Posterior cingulate gyrus (tissue), 11 donors: ENCODE measurements at regions not wholly inside any gene's neighbourhood (a gene's known extent, or its start where the extent isn't known, plus 50 kb on each side); places are given as distances from the start of the nearest gene placed in this dataset.

ENCODE experiments used
- DNase-seq, 10 donors: peaks; one replicate each; pipeline versions ENCODE4 v3.0.0 to v3.0.0-alpha.2; 2020 to 2021; ENCODE audit warnings: mixed read lengths in 3 of 10
- intact Hi-C: fragments of 100-400 bp; cut with DNase I; formaldehyde crosslinking; loops from one replicate; pipeline ENCODE4 v1.15.1; 2023

DNA sequence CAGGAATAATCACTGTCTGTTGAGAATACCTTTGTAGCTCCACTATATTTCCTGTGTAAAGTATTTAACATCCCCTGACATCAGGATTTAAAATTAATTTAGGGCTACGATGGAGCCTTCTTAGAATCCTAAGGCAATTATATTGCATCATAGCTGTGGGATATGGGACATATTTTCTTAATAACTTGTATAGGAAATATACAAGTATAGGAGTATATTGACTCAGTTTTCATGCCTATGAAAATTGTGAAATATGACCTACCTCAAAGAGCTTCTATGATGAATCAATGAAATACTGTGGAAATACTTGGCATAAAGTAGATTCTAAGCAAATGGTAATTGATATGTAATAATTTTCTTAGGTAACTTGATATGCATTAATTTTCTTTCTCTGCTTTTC lies 221.0 kb upstream of the KLF4 start:
- intact Hi-C loops, result no loop called here
- DNase-seq, result no peak

DNA sequence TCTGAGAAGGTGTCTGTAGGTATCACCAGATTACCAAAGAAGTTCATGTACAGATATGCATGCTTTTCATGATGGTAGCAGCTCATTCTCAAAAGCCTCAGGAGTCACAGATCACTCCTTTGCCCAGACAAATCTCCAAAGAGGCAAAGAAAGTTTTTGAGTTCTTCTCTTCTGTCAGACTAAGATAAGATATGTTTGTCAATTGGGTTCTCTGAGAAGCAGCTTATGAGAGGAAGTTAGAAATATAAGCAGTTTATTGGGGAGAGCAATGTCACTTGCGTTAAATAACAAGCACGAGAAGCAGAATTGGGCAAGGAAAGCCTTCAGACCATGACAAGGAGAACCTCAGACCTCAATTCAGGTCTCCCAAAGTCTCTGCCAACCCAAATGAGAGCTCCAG lies 219.2 kb upstream of the KLF4 start:
- intact Hi-C loops, result no loop called here
- no peak for DNase-seq

DNA sequence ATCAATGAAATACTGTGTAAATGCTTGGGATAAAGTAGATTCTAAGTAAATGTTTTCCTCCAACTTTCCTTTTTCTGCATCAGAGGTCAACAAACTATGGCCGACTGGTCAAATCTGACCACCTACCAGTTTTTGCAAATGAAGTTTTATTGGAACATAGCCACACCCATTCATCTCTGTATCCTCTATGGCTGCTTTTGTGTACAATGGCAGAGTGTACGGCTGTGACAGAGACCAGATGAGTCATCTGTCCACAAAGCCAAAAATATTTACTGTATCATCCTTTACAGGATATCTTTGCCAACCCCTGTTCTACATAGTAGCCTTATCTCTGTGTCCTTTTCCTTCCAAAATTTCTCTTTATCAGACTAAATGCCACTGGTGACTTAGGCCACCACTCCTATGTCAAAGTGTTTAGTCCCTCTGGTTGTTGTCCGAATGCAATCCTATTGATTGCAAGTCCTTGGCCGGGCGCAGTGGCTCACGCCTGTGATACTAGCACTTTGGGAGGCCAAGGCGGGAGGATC lies 218.4 kb upstream of the KLF4 start:
- DNase-seq, result no peak
- intact Hi-C loops, result no loop called here

DNA sequence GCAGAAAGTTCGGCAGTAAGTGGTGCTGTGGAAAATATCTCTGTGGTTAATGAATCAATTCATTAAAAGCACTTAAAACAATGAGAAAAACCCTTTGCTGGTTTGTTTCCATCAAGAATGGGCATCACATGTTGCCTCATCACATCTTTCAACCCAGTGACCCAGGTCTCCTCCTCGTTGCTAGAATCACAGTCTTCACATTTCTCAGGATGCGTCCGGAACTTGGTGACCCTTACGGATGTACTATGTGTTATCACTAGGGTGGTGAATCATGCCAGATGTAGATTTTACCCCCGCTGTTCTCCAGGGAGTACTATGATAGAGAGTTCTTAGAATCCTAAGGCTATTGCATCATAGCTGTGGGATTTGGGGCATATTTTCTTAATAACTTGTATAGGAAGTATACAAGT lies 217.9 kb upstream of the KLF4 start:
- intact Hi-C loops, result no loop called here
- DNase-seq, result no peak

DNA sequence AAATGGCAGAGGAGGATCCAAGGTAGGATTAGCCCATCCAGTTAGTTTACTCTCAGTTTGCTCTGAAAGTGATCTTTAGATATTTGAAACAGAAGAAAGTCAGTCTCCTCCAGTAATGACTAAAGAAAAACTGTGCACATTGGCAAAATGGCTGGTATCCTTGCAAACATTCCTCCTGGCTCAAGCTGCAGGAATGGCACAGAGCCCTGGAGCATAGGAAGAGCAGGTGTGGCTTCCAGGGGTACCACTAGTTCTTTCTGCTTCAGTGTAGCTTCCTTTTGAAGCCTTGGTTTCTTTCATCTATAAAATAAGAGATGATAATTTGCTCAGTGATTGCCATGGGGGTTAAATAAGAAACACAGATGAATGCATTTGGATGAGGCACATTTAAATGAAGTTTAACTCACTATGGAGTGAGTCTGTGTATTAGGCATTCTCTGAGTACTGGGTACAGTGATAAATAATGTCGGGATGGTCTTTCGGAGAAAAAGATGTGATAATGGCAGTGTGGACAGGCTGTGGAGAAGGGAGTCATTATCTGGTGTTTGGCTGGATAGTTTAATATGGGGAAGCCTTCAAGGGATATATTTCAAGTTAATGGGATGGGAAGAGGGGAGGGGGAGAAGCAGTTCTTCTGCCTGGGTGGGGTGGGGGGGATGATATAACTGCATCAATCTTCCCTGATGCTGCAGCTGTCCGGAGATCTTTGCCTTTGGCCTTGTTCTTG lies 217.3 kb upstream of the KLF4 start:
- intact Hi-C loops, result no loop called here
- no peak for DNase-seq

DNA sequence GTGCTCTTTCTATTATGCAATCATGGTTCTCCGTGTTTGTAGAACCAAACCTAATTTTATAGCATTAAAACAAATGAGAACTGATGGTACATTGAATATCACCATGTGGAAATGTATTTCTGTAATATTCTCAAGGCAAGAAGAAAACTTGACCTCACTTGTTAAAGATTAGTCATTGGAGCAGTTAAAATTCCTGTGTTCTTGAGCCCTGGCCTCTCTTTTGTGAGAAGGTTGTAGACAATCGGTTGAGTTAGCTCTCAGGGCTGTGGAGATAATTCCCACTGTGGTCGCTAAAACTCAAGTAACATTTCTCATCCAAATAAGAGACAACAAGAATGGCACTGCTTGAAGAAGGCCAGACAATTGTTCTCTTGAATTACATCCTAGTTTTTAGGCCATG lies 216.0 kb upstream of the KLF4 start:
- DNase-seq, result no peak
- intact Hi-C loops, result no loop called here

DNA sequence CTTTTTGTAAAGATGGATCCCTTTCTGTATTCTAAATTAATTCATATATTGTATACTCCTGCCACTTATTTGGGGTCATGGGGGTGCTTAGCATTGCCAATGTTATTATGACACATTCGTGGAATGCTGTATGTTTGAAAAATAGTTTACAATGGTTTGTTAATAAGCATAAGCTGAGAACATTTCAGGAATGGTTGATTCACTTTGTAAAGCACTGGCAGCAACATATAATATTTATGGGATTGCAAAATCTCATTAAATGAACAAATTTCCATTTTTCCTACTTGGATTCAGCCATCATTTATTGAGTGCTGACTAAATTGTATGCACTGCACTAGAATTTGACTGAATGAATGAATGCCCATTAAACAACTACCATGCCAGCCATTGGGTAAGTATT lies 215.2 kb upstream of the KLF4 start:
- intact Hi-C loops, result no loop called here

DNA sequence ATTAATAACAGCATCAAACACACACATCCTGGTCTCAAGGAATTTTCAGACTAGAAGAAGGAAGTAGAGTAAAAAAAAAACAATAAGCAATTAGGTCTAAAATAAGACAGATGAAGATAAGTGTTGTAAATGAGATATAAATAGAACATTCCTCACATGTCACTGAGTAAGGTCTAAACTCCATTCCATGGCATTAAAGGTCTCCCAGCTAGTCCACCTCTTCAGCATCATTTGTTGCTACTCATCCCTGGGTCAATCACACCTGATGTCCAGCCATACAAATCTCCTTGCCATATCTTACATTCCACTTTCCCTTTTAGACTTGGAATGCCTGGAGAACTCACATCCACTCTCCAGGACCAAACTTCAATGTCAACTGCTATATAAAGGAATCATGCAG lies 214.1 kb upstream of the KLF4 start:
- no peak for DNase-seq
- intact Hi-C loops, result no loop called here

More for the DNA sequence above, 215.2 kb upstream of the KLF4 start:
- DNase-seq, result no peak

DNA sequence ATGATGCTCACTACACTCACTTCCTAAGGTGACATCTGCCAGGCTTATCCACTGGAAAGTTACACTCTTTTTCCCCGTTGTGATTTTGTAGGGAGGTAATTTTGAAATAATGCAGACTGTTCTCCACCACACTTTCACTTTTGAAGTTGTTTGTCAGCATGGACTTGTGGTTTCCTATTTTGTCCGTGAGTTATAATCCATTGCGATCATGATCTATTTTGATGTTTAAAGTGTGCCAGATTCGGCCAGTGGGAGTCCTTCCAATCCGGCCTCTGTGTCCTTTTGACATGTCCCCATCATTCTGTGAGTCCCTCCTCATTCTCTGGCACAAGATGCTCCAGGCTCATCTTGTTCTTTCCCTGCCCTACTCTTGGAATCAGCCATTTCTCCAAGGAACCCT lies 211.3 kb upstream of the KLF4 start:
- no peak for DNase-seq
- intact Hi-C loops, result no loop called here

DNA sequence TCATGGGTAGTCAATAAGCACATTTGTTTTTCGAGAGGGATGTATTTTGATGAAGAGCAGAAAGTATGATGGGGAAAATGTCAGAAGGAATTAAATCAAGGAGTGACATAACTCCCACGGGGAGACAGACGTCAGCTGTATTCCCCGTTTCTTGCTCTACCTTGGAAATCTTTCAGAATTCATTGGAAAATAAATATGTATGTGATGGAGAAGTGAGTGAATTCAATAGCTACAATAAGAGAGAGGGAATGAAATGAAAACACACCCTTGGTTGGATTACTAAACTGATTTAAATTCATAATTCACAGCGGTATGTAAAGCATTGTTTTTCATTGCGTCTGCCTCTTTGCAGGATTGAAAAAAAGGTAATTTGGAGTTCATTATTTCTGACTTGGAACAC lies 209.7 kb upstream of the KLF4 start:
- DNase-seq, result no peak
- intact Hi-C loops, result no loop called here

DNA sequence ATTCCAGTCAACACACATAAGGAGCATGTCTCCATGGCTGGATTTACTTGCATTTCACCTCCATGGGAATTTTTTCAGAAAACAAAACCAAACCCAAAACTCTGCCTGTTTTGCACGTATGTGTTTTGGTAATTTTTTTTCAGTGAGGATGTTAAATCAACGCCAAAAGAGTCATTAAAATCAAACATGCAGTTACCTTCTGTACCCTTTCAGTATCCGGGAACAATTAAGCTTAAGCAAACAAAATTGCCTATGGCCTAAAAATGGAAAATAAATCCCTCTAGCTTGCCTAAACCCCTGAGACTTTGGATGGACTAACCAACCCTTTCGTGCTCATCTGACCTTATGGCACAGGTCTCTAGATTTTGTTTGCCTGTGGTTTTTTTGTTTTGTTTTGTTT lies 209.2 kb upstream of the KLF4 start:
- no peak for DNase-seq
- intact Hi-C loops, result no loop called here

DNA sequence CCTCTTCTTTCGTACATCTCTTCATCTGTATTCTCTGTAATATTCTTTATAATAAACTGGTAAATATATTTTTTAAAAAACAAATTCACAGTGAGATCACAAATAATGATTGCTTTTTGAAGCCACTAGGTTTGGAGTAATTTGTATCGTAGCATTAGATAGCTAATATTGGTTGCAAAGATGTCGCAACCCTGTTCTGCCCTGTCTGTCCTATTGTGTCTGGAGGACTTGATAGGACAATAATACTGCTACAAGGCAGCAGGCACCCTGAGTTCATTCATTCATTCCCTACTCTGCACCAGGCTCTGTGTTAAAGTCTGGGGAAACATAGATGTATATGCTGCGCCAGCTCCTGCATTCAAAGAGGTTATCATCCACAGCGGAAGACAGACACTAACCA lies 206.7 kb upstream of the KLF4 start:
- intact Hi-C loops, result no loop called here
- DNase-seq, result no peak

DNA sequence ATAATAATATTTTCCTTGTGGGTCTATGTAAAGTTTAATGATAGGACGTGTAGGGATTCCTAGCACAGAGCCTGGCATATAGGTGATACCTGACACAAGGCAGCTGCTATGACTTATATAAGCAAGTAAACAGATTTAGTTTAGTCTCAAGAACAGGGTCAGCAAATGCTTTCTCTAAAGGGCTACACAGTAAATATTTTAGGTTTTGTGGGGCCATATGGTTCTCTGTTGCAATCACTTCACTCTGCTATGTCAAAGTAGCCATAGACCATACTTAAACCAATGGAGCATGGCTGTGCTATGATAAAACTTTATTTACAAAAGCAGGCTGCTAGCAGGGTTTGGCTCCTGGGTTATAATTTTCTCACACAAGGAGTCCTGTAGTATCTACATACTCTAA lies 204.8 kb upstream of the KLF4 start:
- intact Hi-C loops, result no loop called here

DNA sequence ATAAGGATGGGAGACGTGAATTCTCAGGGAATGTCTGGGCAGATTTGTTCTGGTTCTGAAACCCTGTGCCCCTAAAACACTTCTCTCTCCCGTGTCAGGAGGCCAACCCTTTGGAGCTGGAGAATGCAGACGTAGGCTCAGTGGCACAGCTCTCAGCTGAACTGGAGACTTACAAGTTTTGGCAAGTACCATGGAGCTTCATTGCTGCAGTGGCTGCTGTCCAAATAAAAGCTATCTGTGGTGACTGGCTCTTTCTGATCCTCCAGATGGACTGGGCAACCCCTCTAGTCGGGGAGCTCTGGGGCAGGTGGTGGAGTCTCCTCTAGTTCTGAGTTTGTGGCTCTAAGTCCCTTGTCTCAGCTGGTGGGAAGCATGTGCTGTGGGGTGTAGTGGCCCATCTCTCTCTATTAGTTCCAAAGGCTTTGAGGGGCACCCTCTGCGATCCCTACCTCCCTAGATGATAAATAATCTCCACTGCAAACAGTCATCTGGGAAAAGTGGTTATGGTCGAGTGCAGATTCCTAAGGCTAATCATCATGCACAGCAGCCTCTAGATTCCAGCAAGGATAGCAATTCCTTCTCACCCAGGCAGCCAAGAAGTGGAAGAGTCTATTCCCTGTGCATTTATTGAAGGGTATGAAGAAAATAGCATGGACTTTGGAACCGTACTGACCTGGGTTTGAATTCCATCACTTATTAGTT lies 204.2 kb upstream of the KLF4 start:
- intact Hi-C loops, result no loop called here
- DNase-seq, result no peak

More for the DNA sequence above, 204.8 kb upstream of the KLF4 start:
- no peak for DNase-seq

DNA sequence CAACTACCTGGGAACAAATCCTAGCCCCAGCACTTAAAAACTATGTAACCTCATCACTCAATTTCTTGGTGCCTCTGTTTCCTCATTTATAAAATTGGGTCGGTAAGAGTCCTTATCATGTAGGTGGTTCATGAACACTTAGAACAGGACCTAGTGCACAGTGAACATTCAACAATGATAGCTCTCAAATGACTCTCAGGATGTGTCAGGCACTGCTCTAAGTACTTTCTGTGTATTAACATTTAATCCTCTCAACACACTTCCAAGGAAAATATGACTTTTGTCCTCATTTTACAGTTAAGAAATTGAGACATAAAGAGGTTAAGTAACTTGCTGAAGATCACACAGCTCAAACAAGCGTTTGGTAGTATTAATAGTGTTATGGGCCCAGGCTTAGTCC lies 202.1 kb upstream of the KLF4 start:
- no peak for DNase-seq
- intact Hi-C loops, result no loop called here

DNA sequence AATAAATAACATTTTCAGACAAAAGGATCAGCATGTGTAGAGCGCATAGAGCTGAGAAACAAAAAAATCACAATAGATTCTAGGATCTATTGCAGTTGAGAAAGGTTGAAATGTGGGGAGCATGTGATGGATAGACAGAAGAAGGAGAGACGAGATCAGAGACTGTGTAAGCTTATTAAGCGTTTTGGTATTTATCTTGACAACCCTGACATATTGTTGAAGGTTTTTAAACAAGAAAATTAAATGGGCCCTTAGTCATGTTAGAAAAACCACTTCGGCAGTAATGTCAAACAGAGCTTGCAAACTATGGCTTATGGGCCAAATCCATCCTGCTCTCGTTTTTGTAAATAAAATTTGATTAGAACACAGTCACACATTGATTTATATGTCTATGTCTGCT lies 200.5 kb upstream of the KLF4 start:
- intact Hi-C loops, result no loop called here
- no peak for DNase-seq

DNA sequence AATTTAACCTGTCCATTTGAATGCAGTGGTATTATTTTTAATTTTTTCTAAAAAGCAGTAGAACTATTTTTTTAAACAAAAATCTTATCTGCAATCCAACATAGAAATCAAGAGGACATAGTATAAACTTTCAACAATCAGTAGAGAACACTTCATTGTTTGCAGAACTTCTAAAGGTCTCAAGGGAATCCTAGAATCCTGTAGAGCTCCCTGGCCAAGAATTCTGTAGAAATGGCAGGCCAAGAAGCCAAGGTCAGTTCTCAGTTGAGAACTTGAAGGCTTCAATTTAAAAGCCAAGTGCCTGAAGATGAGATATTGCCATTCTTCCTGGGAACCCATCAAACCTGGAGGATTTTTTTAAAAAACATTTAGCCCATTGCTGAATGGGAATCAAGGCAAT lies 199.2 kb upstream of the KLF4 start:
- DNase-seq, result no peak
- intact Hi-C loops, result no loop called here

DNA sequence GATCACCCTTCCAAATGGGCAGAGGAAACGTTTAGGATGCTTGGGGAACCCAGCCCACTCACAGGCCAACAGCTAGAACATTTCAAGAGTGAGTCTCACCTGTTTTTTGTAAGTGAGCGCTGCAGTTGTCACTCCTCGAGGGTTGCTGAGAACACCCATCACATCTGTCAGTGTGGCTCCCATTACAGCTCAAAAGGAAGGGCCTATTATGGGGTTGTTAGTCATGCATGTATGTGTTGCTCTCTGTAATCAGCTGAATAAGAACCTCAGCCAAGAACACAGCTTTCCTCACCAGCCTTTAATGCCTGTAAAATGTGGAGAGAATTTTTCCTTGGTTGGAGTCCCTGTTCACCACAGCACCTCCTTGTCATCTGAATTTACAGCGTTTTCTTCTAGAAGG lies 196.3 kb upstream of the KLF4 start:
- intact Hi-C loops, result no loop called here
- no peak for DNase-seq

DNA sequence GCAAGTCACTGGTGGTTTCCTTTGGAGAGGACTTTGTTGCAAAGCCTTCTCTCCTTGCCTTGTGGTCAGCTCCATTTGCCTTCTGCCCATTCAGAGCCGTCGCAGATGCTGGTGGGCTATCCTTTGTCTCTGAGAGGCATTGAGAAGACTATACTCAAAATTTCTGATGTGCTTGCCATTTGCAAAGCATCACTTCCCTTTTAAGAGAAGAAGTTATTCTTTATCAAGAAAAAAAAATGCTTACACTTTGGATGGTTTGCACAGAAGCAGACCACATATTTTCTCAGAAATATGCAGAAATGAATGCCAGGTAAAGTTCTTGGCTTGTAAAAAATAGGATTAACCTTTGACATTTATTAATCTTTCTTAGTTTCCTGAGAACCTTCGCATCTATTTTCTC lies 195.8 kb upstream of the KLF4 start:
- intact Hi-C loops, result no loop called here
- no peak for DNase-seq

DNA sequence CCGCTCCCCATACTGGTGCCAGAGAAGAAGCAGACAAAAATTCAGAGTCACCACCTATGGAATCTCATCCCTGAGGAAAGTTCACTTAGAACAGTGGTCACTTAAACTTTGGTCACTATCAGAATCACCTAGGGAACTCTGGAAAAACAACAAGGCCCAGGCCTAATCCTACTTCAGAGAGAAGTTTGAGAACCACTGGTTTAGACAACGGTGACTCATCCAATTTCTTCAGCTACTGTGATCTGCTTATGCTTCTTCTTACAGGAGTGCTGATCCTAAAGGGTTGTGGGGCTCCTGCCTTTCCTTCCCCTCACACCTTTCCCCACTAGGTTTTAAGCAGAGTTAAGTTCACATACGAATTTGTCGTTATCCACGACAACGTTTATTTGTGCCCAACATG lies 194.7 kb upstream of the KLF4 start:
- intact Hi-C loops, result no loop called here
- DNase-seq, result no peak

DNA sequence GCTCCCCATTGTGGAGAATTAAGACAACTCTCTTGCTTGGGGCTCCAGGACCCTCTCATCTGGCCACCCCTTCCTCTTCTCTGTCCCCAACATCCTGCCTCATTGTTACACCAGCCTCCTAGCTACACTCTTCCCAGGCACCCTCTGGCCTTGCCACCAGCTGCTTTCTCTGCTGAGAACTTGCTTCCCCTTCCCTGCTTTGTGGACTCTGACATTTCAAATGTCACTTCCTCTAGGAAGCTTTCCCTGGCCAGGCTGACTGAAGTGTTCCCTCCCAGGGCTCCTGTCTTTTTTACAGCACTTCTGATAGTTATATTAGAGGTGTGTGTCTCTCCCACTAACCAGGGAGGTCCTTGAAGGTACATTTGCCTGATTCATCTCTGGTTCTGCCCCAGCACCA lies 194.0 kb upstream of the KLF4 start:
- intact Hi-C loops, result no loop called here
- no peak for DNase-seq

DNA sequence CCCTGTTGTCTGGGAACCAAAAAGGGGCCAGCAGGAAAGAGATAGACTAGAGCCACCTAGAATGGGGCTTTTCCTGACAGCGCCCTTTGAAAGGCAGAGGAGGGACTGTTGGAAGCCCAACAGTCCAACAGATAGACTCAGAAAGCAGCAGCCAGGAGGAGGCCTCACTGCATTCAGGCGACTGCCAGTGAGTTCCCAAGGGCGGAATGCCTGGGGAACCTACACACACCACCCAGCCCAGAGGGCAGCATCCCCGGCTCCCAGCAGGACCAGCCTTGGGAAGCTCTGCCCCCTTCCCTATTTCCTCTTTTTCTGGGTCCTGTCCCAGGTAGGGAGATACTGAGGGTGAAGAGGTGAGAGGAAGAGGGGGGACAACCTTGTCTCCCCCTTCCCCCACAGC lies 192.4 kb upstream of the KLF4 start:
- intact Hi-C loops, result no loop called here
- DNase-seq, result no peak
